GM18508 (cell line): ENCODE measurements at regions not wholly inside any gene's neighbourhood (a gene's known extent, or its start where the extent isn't known, plus 50 kb on each side); places are given as distances from the start of the nearest gene placed in this dataset.

Source experiments
- ATAC-seq: cut with Tn5 transposase; IDR thresholded peaks from one replicate; pipeline ENCODE4 v1.9.1; 2021; ENCODE audit warnings: moderate number of reproducible peaks; ENCODE audit not compliant: insufficient read depth, unreplicated experiment

- ATAC-seq = no peak
Observed at GRCh38 chr3:69451594-69451993, 65.7 kb upstream of the FRMD4B start.

GRCh38 chr3:69448877-69449276 is 63.0 kb upstream of the FRMD4B start:
- no peak for ATAC-seq

- no peak for ATAC-seq
Observed at GRCh38 chr3:69446402-69447072, 60.6 kb upstream of the FRMD4B start.

- ATAC-seq = no peak
Observed at GRCh38 chr3:69445498-69445897, 59.6 kb upstream of the FRMD4B start.

- ATAC-seq = no peak
Observed at GRCh38 chr3:69445024-69445423, 59.1 kb upstream of the FRMD4B start.

GRCh38 chr3:69443457-69443920 is 57.6 kb upstream of the FRMD4B start:
- ATAC-seq = no peak

- no peak for ATAC-seq
Observed at GRCh38 chr3:69442771-69443311, 57.0 kb upstream of the FRMD4B start.

- no peak for ATAC-seq
Observed at GRCh38 chr3:69441732-69442131, 55.8 kb upstream of the FRMD4B start.

GRCh38 chr3:69441040-69441439 is 55.2 kb upstream of the FRMD4B start:
- no peak for ATAC-seq

- ATAC-seq = no peak
Observed at GRCh38 chr3:69439643-69440270, 53.9 kb upstream of the FRMD4B start.

GRCh38 chr3:69438476-69438875 is 52.6 kb upstream of the FRMD4B start:
- ATAC-seq = no peak

- ATAC-seq = peak; percentile 49
Observed at GRCh38 chr3:69435274-69436265, 49.7 kb upstream of the FRMD4B start.
